ENCODE measurements at regions not wholly inside any gene's neighbourhood (a gene's known extent, or its start where the extent isn't known, plus 50 kb on each side); places are given as distances from the start of the nearest gene placed in this dataset.
"Not testable (repeated sequence)": the region's sequence is repeated elsewhere in the genome, so short reads cannot be mapped to it uniquely, and the experiment has no call there.

DNA sequence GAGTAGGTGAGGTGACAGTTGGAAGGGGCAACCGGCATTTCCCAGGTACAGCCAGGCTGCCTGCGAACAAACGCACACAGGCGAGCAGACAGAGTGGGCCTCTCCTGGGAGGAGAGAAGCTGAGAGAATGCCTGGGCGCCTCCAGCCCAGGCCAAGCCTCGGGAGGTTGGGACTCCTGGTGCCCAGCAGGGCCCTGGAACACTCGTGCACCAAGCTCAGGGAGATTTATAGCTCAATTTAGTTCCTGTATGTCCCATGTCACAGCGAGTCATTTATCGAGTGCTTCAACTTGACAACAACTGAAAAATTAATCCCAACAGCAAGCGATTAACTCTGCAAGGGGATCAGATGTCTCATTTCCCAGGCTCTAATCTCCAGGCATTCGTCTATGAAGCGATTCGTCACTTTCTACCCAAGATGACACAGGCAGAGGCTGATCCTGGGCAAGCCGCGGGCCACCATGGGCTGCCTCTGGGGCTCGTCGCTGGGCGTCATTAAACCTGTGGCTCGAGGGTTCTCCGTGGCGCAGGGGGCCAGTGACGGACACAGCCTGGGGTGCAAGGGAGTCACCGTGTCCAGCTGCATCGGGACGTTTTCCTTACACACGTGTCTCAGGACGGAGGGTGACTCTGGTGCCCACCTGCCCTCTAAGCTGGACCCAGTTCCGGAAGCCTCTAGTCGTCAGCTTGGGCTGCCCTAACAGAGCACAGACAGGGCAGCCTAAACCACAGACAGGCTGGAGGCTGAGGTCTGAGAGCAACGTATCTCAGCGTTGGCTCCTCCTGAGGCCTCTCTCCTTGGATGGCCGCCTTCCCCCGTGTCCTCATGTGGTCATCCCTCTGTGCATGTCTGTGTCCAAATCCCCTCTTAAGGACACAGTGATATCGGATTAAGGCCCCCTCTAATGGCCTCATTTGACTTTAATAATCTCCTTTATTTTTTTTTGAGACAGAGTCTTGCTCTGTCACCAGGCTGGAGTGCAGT is 154.1 kb downstream of the CTTN start:
- Histone ChIP-seq H3K27me3 (ENCODE audit: insufficient read depth, low read length) (no peaks in the 10 kb centered on the region), H3K36me3 (ENCODE audit: insufficient read depth, low read length) (no peaks in the 10 kb centered on the region), H3K27ac (ENCODE audit: low read depth, low read length) (no peak overlapping the region), H3K4me1 (ENCODE audit: control insufficient read depth, insufficient read depth, low read length, unreplicated experiment) (no peaks in the 10 kb centered on the region), H3K4me3 (ENCODE audit: low read depth, low read length) (no peak overlapping the region), H3K79me2 (ENCODE audit: control insufficient read depth, insufficient read depth, low read length, unreplicated experiment) (no peaks in the 10 kb centered on the region), H2AFZ (ENCODE audit: low read length, unreplicated experiment) (no peak overlapping the region)

- H3K36me3 ChIP-seq (ENCODE audit: insufficient read depth, low read length) = no peaks in the 10 kb centered on the region
- H3K4me3 ChIP-seq (ENCODE audit: low read depth, low read length) = no peak overlapping the region
- H3K27ac ChIP-seq (ENCODE audit: low read depth, low read length) = no peak overlapping the region
- no peak overlapping the region for H2AFZ ChIP-seq (ENCODE audit: low read length, unreplicated experiment)
- no peaks in the 10 kb centered on the region for H3K4me1 ChIP-seq (ENCODE audit: control insufficient read depth, insufficient read depth, low read length, unreplicated experiment)
- H3K79me2 ChIP-seq (ENCODE audit: control insufficient read depth, insufficient read depth, low read length, unreplicated experiment) = no peaks in the 10 kb centered on the region
- H3K27me3 ChIP-seq (ENCODE audit: insufficient read depth, low read length) = no peaks in the 10 kb centered on the region
Observed at GRCh38 chr11:70555078-70555477, 156.7 kb downstream of the CTTN start.

GRCh38 chr11:70556884-70557741 is 158.8 kb downstream of the CTTN start:
- Histone ChIP-seq H3K4me1 (ENCODE audit: control insufficient read depth, insufficient read depth, low read length, unreplicated experiment) (no peaks in the 10 kb centered on the region), H3K27me3 (ENCODE audit: insufficient read depth, low read length) (no peaks in the 10 kb centered on the region), H3K4me3 (ENCODE audit: low read depth, low read length) (no peak overlapping the region), H3K36me3 (ENCODE audit: insufficient read depth, low read length) (no peaks in the 10 kb centered on the region), H2AFZ (ENCODE audit: low read length, unreplicated experiment) (no peak overlapping the region), H3K79me2 (ENCODE audit: control insufficient read depth, insufficient read depth, low read length, unreplicated experiment) (no peaks in the 10 kb centered on the region), H3K27ac (ENCODE audit: low read depth, low read length) (no peak overlapping the region)

DNA sequence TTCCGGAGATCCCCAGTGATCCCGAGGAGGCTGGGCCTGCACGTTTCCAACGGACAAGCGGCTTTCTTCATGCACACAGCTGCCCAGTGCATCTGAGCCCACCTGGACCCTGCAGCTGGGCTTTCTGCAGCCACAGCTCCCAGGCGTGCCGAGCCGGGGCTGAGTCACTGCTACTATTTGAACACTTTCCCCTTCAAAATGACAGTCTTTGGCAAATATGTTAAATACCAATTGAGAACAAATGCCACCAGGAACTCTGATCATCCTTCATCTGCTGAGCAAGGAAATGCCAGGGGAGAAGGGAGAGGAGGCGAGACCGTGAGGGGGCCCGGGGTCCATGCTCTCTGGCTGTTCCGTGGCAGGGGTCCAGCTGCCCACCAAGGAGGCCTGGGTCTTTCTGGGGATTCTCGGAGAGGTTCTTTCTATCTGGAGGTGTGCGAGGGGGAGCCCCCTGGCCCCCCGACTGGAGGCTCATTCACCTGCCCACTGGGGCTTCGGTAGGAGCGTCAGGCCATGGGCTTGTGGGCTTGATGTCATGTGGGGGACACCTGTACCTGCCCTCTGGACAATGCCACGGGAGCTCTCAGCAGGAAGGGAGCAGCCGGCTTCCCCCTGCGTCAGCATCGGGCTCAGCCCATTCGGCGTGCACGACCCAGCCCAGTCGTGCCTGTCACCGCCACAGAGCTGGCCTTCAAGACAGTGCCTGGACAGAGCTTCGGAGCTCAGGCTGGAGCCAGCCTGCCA is 159.6 kb downstream of the CTTN start:
- Histone ChIP-seq H3K4me3 (ENCODE audit: low read depth, low read length) (no peak overlapping the region), H3K27ac (ENCODE audit: low read depth, low read length) (no peak overlapping the region), H3K36me3 (ENCODE audit: insufficient read depth, low read length) (no peaks in the 10 kb centered on the region), H2AFZ (ENCODE audit: low read length, unreplicated experiment) (no peak overlapping the region), H3K27me3 (ENCODE audit: insufficient read depth, low read length) (no peaks in the 10 kb centered on the region), H3K4me1 (ENCODE audit: control insufficient read depth, insufficient read depth, low read length, unreplicated experiment) (no peaks in the 10 kb centered on the region), H3K79me2 (ENCODE audit: control insufficient read depth, insufficient read depth, low read length, unreplicated experiment) (no peaks in the 10 kb centered on the region)

- Histone ChIP-seq H3K4me3 (ENCODE audit: low read depth, low read length) (no peak overlapping the region), H3K4me1 (ENCODE audit: control insufficient read depth, insufficient read depth, low read length, unreplicated experiment) (no peaks in the 10 kb centered on the region), H3K36me3 (ENCODE audit: insufficient read depth, low read length) (no peaks in the 10 kb centered on the region), H2AFZ (ENCODE audit: low read length, unreplicated experiment) (no peak overlapping the region), H3K27me3 (ENCODE audit: insufficient read depth, low read length) (no peaks in the 10 kb centered on the region), H3K79me2 (ENCODE audit: control insufficient read depth, insufficient read depth, low read length, unreplicated experiment) (no peaks in the 10 kb centered on the region), H3K27ac (ENCODE audit: low read depth, low read length) (no peak overlapping the region)
Observed at GRCh38 chr11:70558681-70559080, 160.4 kb downstream of the CTTN start.

DNA sequence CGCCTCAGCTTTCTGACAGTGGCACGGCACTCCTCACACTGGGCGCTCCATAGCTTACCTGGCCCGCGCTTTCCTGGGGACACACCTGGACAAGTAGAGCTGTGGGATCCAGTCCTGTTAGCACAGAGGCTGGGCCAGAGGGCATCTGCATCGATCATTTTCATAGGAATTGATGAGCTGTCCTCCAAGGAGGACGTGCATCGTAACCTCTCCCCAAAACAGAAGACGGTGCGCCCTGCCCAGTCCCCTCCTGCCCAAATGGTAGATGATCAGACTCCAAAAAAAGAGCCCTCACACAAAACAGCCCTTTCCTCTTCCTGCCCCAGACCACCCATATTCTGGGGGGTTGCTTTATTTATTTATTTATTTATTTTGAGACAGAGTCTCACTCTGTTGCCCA is 161.2 kb downstream of the CTTN start:
- no peaks in the 10 kb centered on the region for H3K36me3 ChIP-seq (ENCODE audit: insufficient read depth, low read length)
- no peaks in the 10 kb centered on the region for H3K4me1 ChIP-seq (ENCODE audit: control insufficient read depth, insufficient read depth, low read length, unreplicated experiment)
- H3K79me2 ChIP-seq (ENCODE audit: control insufficient read depth, insufficient read depth, low read length, unreplicated experiment) = no peaks in the 10 kb centered on the region
- H3K4me3 ChIP-seq (ENCODE audit: low read depth, low read length) = no peak overlapping the region
- H3K27me3 ChIP-seq (ENCODE audit: insufficient read depth, low read length) = no peaks in the 10 kb centered on the region
- no peak overlapping the region for H2AFZ ChIP-seq (ENCODE audit: low read length, unreplicated experiment)
- no peak overlapping the region for H3K27ac ChIP-seq (ENCODE audit: low read depth, low read length)

DNA sequence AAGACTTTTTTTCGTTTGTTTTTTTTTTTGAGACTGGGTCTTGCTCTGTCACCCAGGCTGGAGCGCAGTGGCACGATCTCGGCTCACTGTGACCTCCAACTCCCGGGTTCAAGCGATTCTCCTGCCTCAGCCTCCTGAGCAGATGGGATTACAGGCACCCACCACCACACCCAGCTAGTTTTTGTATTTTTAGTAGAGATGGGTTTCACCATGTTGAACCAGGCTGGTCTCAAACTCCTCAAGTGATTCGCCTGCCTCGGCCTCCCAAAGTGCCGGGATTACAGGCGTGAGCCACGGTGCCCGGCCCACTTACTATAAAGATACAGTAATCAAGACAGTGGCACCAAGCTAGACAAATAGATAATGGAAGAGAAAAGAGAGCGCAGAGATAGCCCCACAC is 162.3 kb downstream of the CTTN start:
- not testable (repeated sequence) for H3K36me3 ChIP-seq (ENCODE audit: insufficient read depth, low read length); H3K27me3 ChIP-seq (ENCODE audit: insufficient read depth, low read length); H3K27ac ChIP-seq (ENCODE audit: low read depth, low read length); H3K4me3 ChIP-seq (ENCODE audit: low read depth, low read length); H3K4me1 ChIP-seq (ENCODE audit: control insufficient read depth, insufficient read depth, low read length, unreplicated experiment); H3K79me2 ChIP-seq (ENCODE audit: control insufficient read depth, insufficient read depth, low read length, unreplicated experiment); H2AFZ ChIP-seq (ENCODE audit: low read length, unreplicated experiment)

- Histone ChIP-seq H3K4me1 (ENCODE audit: control insufficient read depth, insufficient read depth, low read length, unreplicated experiment) (peaks cover 13% of the 10 kb centered on the region), H2AFZ (ENCODE audit: low read length, unreplicated experiment) (no peak overlapping the region), H3K79me2 (ENCODE audit: control insufficient read depth, insufficient read depth, low read length, unreplicated experiment) (no peaks in the 10 kb centered on the region), H3K4me3 (ENCODE audit: low read depth, low read length) (no peak overlapping the region), H3K27me3 (ENCODE audit: insufficient read depth, low read length) (no peaks in the 10 kb centered on the region), H3K27ac (ENCODE audit: low read depth, low read length) (no peak overlapping the region), H3K36me3 (ENCODE audit: insufficient read depth, low read length) (no peaks in the 10 kb centered on the region)
Observed at GRCh38 chr11:70566768-70567530, 168.6 kb downstream of the CTTN start.

DNA sequence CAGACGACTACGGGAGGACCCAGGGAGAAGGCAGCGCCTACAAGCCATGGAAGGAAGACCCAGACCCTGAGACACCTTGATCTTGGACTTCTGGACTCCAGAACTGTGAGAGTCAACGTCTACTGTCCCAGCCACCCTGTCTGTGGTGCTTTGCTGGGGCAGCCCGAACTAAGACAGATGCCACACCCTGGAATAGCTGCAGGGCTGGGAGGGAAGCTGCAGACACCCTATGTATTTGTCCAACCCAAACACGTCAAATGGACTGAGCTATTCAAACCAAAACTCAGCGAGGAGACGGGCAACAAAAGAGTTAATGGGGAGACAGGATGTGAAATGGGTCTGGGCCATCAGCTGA is 169.3 kb downstream of the CTTN start:
- H3K27me3 ChIP-seq (ENCODE audit: insufficient read depth, low read length) = no peaks in the 10 kb centered on the region
- peak overlapping the region; percentile 56 for H3K27ac ChIP-seq (ENCODE audit: low read depth, low read length)
- H3K4me3 ChIP-seq (ENCODE audit: low read depth, low read length) = peak overlapping the region; percentile 86
- no peaks in the 10 kb centered on the region for H3K36me3 ChIP-seq (ENCODE audit: insufficient read depth, low read length)
- H3K79me2 ChIP-seq (ENCODE audit: control insufficient read depth, insufficient read depth, low read length, unreplicated experiment) = no peaks in the 10 kb centered on the region
- H2AFZ ChIP-seq (ENCODE audit: low read length, unreplicated experiment) = peak overlapping the region; percentile 87
- peaks cover 13% of the 10 kb centered on the region for H3K4me1 ChIP-seq (ENCODE audit: control insufficient read depth, insufficient read depth, low read length, unreplicated experiment)
